Astrocyte (in vitro differentiated cells and primary cell): ENCODE measurements at regions not wholly inside any gene's neighbourhood (a gene's known extent, or its start where the extent isn't known, plus 50 kb on each side); places are given as distances from the start of the nearest gene placed in this dataset.

Experiments
- CTCF ChIP-seq: IDR thresholded peaks from 2 replicates; pipeline ENCODE4 v1.5.1; 2011; ENCODE audit warnings: low read depth, mild to moderate bottlenecking, inconsistent platforms, low read length, moderate library complexity; ENCODE audit not compliant: insufficient read depth
- EZH2 ChIP-seq: IDR thresholded peaks from 2 replicates; pipeline ENCODE4 v1.6.1; 2012; ENCODE audit warnings: mild to moderate bottlenecking, low read length, inconsistent platforms; ENCODE audit not compliant: insufficient read depth

GRCh38 chr1:72777918-72778317, 495.6 kb upstream of the NEGR1 start:
- TF ChIP-seq CTCF, result no peak
- no peak for TF ChIP-seq EZH2
